HT-29 (cell line): ENCODE measurements at regions not wholly inside any gene's neighbourhood (a gene's known extent, or its start where the extent isn't known, plus 50 kb on each side); places are given as distances from the start of the nearest gene placed in this dataset.

ENCODE experiments used
- DNase-seq: peaks from one replicate; pipeline ENCODE4 v3.0.0-alpha.2; 2015; ENCODE audit warnings: low spot score

- no peak for DNase-seq
Measured at GRCh38 chr2:221095356-221095755, 476.7 kb downstream of the EPHA4 start.

- no peak for DNase-seq
Measured at GRCh38 chr2:221096706-221097567, 475.2 kb downstream of the EPHA4 start.

GRCh38 chr2:221097568-221097915 lies 474.6 kb downstream of the EPHA4 start:
- no peak for DNase-seq

GRCh38 chr2:221097949-221098348 lies 474.2 kb downstream of the EPHA4 start:
- no peak for DNase-seq

GRCh38 chr2:221100467-221101089 lies 471.5 kb downstream of the EPHA4 start:
- peak; percentile 2 for DNase-seq

- DNase-seq, result no peak
Measured at GRCh38 chr2:221102896-221103688, 469.0 kb downstream of the EPHA4 start.

- no peak for DNase-seq
Measured at GRCh38 chr2:221103930-221104329, 468.2 kb downstream of the EPHA4 start.

- DNase-seq, result no peak
Measured at GRCh38 chr2:221104361-221104811, 467.7 kb downstream of the EPHA4 start.

- DNase-seq, result no peak
Measured at GRCh38 chr2:221106241-221106640, 465.9 kb downstream of the EPHA4 start.

GRCh38 chr2:221107424-221107823 lies 464.7 kb downstream of the EPHA4 start:
- DNase-seq, result no peak

- DNase-seq, result no peak
Measured at GRCh38 chr2:221109552-221109951, 462.6 kb downstream of the EPHA4 start.

GRCh38 chr2:221111739-221112138 lies 460.4 kb downstream of the EPHA4 start:
- no peak for DNase-seq

GRCh38 chr2:221112744-221113143 lies 459.4 kb downstream of the EPHA4 start:
- DNase-seq, result no peak

GRCh38 chr2:221115944-221116343 lies 456.2 kb downstream of the EPHA4 start:
- no peak for DNase-seq

- DNase-seq, result no peak
Measured at GRCh38 chr2:221120643-221121042, 451.5 kb downstream of the EPHA4 start.

- no peak for DNase-seq
Measured at GRCh38 chr2:221123396-221123795, 448.7 kb downstream of the EPHA4 start.

GRCh38 chr2:221124532-221125240 lies 447.4 kb downstream of the EPHA4 start:
- no peak for DNase-seq

- DNase-seq, result no peak
Measured at GRCh38 chr2:221125691-221126090, 446.4 kb downstream of the EPHA4 start.

GRCh38 chr2:221129657-221130056 lies 442.4 kb downstream of the EPHA4 start:
- DNase-seq, result no peak

GRCh38 chr2:221130431-221130830 lies 441.7 kb downstream of the EPHA4 start:
- DNase-seq, result no peak

- DNase-seq, result no peak
Measured at GRCh38 chr2:221133941-221134340, 438.2 kb downstream of the EPHA4 start.

GRCh38 chr2:221134718-221135117 lies 437.4 kb downstream of the EPHA4 start:
- no peak for DNase-seq
